ENCODE measurements at regions not wholly inside any gene's neighbourhood (a gene's known extent, or its start where the extent isn't known, plus 50 kb on each side); places are given as distances from the start of the nearest gene placed in this dataset.

DNA sequence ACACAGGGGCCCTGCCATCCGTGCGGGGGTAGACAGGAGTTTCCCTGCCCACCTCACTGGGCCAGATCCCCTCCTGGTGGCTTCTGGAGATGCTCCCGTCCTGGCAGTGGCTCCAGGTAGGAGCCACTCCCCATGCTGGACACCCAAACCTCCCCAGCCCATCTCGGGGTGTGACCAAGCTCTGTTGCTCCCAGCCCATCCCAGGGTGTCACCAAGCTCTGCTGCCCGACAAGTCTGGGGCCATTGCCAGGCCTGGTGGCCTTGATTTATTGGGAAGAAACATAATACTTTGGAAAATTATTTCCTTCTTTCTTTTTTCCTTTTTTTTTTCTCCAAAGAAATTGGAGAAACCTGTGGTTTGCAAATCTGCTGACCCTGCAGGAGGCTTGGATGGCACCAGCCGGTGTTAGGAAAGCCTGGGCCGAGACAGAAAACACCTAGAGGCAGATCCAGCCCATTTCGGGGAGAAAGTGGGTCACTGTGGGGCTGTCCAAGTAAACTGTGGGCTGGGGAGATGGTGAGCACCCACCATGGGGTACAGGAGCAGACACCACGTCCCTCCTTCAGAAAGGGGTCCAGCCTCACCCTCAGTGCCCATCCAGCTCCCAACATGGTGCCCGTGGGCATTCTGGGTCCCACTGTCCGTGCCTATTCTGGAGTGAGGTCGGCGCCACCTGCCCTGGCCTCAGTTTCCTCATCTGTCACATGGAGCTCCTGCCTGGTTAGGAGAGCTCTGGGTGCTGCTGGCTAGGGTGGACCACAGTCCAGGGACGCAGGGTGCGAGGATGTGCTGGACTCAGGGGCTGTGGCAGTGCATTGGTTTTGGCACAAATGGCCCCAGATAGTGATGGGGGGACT lies 59.4 kb upstream of the ADRA2C start:
- no peaks in the 10 kb centered on the region for H3K36me3 ChIP-seq
- no peaks in the 10 kb centered on the region for H3K9me3 ChIP-seq
- no peak overlapping the region for H3K4me3 ChIP-seq
- no peak for DNase-seq
- H3K27me3 ChIP-seq: no peaks in the 10 kb centered on the region

DNA sequence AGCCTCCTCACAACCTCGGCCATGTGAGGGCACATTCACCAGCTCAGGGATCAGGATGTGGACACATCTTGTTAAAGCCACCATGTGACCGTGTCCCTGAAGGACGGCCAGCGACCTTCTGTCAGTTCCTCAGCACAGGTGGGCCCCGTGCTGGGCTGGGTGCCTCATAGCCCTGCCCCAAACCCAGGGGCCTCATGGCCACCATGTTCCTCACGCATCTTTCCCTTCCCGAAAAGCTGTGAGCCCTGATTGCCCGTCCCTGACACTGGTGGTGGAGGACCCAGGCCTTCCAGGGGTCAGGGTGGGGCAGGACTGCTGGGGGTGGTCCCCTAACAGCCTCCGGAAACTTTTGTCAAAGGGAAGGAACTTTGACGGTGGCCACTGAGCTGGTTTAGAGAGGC lies 60.1 kb upstream of the ADRA2C start:
- Histone ChIP-seq H3K4me3 (no peak overlapping the region), H3K36me3 (no peaks in the 10 kb centered on the region), H3K27me3 (no peaks in the 10 kb centered on the region), H3K9me3 (no peaks in the 10 kb centered on the region)
- no peak for DNase-seq

DNA sequence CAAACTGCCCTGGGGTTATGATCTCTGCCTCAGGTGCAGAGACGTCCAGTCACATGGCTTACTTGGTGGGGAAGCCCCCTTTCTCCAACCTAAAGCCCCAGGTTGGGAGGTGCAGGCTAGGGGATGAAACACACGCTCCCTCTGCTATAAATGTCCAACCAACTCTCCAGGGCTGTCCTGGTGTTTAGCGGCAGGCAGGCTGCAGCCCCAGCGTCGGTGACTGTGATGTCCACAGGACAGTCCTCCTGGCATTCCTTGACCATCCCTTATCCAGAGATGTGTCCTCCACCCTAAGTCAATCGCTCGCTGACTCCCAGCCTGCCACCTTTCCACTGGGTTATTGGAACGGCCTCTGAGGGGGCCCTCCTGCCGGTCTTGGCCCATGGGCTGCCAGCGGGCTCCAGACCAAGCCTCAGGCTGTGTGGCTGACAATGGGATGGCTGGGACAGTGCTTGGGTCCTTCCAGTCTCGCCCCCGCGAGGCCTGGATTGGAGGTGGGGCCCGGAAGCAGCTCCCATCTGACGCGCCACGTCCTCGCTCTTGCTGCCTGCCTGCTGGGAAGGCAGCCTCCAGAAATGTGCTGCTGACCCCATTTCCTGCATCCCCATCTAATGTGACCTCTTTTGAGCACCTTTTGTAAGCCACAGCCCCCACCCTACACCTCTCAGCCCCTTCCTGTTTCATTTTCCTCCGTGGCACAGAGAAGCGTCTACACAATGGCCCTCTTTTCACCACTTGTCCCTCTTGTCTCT lies 60.8 kb upstream of the ADRA2C start:
- no peaks in the 10 kb centered on the region for H3K27me3 ChIP-seq
- no peak overlapping the region for H3K4me3 ChIP-seq
- no peaks in the 10 kb centered on the region for H3K9me3 ChIP-seq
- no peak for DNase-seq
- no peaks in the 10 kb centered on the region for H3K36me3 ChIP-seq

DNA sequence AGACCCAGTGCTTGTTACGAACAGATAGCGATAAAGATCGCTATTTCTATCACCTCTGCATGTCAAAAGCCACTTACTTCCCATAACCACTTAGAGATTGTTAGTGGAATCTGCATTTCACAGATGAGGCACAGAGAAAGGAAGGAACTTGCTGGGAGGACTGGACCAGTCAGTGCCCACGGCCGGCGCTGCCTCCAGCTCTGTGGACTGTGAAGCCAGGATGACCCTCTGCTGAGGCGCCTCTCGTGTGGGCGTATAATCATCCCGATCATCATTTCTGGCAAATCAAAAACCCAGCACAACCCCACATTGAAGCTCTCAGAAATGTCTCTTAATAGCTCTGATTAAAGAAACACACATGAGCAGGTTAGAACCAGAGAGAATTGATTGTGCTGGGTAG lies 61.5 kb upstream of the ADRA2C start:
- DNase-seq: no peak
- Histone ChIP-seq H3K9me3 (no peaks in the 10 kb centered on the region), H3K4me3 (no peak overlapping the region), H3K36me3 (no peaks in the 10 kb centered on the region), H3K27me3 (no peaks in the 10 kb centered on the region)

DNA sequence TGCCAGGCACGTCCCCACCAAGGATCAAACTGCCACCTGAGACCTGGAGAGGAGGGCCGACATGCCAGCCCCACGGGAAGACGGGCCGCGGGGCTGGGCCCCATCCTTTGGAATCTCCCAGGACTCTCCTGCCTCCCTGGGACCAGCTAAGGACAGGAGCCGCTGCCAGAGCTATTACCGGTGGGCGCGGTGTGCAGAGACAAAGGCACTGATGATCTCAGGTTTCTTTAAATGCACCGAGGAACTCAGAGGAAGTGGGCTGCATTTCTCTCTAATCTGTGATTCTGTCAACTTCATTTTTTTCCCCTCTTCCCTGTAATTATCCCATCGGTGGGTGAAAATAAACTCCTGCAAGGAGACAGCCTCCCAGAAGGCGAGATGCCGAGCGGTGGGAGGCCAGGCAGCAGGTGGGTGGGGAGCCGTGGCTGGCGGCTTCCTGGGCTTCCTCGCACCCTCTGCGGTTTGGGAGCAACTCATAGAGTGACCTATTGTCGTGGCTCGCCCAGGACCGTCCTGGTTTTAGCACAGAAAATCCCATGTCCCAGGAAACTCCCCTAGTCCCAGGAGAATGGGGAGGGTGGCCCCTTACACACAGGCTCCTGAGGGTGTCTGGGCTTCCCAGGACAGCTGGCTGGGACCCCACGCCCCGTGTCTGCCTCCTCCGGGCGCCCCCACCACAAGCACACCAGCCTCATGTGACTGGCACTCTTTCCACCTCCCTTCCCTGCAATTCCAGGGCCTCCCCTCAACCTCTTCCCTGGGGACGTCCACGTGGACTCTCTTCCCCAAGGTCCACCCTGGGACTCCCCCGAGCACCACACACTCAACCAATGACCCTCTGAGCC lies 62.3 kb upstream of the ADRA2C start:
- H3K9me3 ChIP-seq: no peaks in the 10 kb centered on the region
- no peaks in the 10 kb centered on the region for H3K36me3 ChIP-seq
- H3K4me3 ChIP-seq: no peak overlapping the region
- no peak for DNase-seq
- H3K27me3 ChIP-seq: no peaks in the 10 kb centered on the region

DNA sequence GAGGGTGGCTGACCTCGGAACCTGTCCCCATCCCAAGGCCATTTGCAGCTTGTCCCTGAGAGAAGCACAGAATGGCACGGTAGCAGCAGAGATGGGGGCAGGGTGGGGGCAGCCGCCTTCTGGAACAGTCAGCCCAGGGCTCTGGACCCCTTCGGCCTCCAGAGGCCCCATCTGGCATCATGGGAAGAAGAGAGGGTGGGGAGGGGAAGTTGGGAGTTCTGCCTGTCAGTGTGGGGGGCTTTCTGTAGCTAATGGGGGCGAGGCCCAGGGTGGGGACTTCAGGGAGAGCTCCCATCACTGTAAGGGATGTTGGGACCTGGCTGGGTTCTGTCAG lies 62.9 kb upstream of the ADRA2C start:
- Histone ChIP-seq H3K27me3 (no peaks in the 10 kb centered on the region), H3K9me3 (no peaks in the 10 kb centered on the region), H3K36me3 (no peaks in the 10 kb centered on the region), H3K4me3 (no peak overlapping the region)
- no peak for DNase-seq

DNA sequence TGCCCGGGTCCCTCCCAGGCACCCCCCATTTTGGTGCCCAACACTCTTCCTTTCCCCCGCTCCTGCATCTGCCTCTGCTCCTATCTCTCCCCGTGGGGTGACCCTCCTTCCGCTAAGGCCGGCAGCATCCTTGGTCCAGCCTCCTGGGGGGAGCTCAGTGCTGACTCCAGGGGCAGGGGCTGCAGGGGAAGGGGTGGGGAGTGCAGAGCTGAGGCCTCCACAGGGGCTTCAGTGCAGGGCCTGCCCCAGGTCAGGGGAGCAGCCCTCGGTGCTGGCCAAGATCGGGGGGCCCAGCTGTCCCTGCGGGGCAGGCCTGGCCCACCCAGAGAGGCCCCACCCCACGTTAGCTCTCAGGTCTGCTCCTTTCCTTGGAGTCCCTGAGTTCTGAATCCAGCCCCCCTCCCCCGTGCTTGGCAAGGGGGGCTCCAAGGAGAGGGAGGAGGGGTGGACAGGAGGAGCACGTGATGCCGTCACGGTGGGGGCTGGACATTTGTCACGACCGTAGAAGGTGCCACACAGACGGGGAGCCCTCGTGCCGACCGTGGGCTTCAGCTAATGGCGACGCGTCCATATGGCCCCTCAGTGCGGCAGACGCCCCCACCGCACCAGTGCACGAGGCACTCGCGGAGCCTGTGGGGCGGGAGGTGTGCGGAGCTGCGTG lies 63.5 kb upstream of the ADRA2C start:
- Histone ChIP-seq H3K27me3 (no peaks in the 10 kb centered on the region), H3K36me3 (no peaks in the 10 kb centered on the region), H3K4me3 (no peak overlapping the region), H3K9me3 (no peaks in the 10 kb centered on the region)
- DNase-seq: no peak

DNA sequence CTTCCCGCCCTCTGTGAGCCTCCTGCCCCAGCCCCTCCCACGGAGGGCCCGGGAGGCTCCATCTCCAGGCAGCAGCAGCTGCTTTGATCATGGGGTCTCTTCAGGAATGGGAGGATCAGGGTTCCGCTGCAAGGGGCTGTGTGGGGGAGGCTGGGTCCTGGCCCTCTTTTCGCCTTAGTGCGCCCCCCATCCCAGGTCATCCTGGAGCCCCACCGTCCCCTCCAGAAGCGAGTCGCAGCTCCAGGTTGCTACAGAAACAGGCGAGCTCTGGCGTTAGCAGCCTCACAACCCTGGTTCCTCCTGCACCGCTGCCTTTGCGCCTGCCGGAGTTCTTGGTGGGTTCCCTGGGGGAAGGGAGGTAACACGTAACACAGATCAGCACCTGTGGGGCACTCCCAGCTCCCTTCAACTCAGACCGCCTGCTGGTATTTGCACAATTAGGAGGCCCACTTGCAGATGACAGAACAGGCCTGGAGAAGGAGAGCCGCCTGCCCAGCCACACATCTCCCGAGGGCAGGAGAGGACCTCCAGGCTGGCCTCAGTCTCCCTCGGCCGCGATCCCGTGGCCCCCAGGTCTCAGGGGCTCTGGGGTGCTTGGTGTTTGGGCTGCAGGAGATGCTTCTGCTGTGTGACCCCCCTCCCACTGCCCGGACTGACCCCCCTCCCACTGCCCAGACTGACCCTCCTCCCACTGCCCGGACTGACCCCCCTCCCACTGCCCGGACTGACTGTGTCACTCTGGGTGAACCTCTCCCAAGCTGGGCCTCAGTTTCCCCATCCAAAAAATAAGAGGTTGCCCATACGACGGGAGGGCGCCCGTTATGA lies 64.2 kb upstream of the ADRA2C start:
- Histone ChIP-seq H3K36me3 (no peaks in the 10 kb centered on the region), H3K27me3 (no peaks in the 10 kb centered on the region), H3K4me3 (no peak overlapping the region), H3K9me3 (no peaks in the 10 kb centered on the region)
- no peak for DNase-seq

DNA sequence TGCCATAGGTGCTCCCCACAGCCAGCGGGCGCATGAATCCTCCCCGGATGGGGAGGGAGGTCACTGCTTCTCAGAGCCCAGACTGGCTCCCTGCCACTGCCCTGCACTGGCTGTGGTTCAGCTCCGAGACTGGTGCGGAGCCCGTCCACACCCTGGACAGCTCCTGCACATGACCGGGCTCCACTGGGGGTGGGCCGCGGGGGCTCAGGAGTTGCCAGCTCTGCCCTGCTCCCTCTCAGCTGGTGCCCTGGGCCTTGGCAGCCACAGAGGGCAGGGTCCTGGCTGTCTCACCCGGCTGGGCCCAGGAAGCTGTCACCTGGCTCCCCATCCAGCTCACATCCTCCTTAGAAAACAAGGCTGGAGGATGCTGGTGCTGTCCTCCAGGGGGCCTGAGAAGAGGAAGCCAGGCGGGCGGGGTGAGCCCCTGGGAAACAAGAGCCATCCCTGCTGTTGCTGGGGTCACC lies 64.9 kb upstream of the ADRA2C start:
- Histone ChIP-seq H3K27me3 (no peaks in the 10 kb centered on the region), H3K36me3 (no peaks in the 10 kb centered on the region), H3K9me3 (no peaks in the 10 kb centered on the region), H3K4me3 (no peak overlapping the region)
- no peak for DNase-seq

DNA sequence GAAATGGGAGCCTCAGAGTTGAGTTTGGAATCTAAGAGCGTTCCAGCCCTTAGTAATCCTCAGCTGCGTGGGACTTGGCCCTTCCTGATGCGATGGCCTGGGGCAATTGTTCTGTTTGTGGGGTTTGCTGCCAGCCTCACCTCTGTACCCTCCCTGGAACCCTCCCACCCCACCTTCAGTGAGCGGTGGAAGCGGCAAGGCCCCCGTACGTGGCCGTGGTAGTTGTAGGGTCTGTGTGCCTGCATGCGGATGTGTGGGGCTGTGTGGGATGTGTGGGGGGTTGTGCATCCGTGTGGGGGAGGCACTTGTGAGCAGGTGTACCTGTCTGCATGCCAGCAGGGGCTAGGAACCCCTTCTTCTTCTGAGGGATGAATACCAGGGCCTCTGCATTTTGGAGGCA lies 65.4 kb upstream of the ADRA2C start:
- H3K27me3 ChIP-seq: no peaks in the 10 kb centered on the region
- no peaks in the 10 kb centered on the region for H3K36me3 ChIP-seq
- DNase-seq: no peak
- H3K9me3 ChIP-seq: no peaks in the 10 kb centered on the region
- H3K4me3 ChIP-seq: no peak overlapping the region

DNA sequence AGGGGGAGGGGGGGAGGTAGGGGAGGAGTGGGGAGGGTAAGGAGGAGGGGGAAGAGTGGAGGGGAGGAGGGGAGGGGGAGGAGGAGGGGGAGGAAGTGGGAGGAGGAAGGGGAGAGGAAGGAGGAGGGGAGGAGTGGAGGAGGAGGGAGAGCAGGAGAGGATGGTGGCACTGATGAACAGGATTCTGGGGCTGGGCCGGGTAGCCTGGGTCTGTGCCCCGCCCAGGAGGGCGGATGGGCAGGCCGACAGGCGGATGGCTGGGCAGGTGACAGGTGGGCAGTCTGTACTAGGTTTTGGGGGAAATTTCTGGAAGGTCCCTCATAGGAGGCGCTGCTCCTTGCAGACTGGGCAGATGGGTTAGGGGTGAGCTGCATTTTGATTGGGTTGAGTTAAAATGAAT lies 66.0 kb upstream of the ADRA2C start:
- no peak for DNase-seq

DNA sequence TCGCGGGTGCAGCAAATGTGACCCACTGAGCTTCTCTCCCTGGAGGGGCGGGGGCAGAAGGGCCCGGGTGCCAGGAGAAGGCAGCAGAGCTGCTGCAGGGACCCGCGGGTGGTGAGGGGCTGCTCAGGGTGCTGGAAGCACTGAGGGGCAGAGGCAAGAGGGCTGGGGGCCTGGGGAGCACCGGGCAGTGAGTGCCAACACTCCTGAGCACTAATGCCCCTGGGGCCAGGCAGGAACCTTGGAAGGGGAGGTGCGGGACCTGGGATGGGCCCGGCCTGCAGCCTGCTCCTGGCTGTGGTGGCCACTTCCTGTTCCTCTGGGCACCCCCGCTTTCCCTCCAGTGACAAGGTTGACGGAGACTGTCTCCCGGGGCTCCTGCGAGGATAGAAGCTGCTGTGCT lies 66.5 kb upstream of the ADRA2C start:
- DNase-seq: no peak
- H3K36me3 ChIP-seq: no peaks in the 10 kb centered on the region

More for the DNA sequence above, 66.0 kb upstream of the ADRA2C start:
- Histone ChIP-seq H3K36me3 (no peaks in the 10 kb centered on the region), H3K27me3 (no peaks in the 10 kb centered on the region), H3K9me3 (peaks cover 2% of the 10 kb centered on the region; the same call in 1 of the 2 replicates), H3K4me3 (no peak overlapping the region)

DNA sequence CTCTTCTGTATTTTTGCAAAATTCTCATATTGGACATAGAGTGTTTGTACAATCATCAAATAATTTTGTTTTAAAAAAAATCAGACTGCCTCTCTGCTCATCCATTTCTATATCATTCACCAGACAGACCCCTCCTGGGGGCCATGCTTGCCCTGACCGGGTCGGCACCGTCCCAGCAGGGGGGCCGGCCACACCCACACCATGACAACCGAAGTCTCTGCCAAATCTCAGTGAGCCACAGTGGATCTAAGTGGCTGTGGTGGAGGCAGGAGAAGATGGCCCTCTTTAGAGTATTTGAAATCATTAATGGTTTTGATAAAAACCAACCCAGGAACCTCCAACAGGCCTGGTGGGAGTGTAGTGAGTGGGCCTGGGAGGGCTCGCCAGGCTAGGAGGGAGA lies 66.9 kb upstream of the ADRA2C start:
- no peak for DNase-seq
- Histone ChIP-seq H3K36me3 (no peaks in the 10 kb centered on the region), H3K4me3 (no peak overlapping the region), H3K9me3 (peaks cover 4% of the 10 kb centered on the region; the same call in 1 of the 2 replicates), H3K27me3 (no peaks in the 10 kb centered on the region)

More for the DNA sequence above, 66.5 kb upstream of the ADRA2C start:
- no peaks in the 10 kb centered on the region for H3K27me3 ChIP-seq
- no peak overlapping the region for H3K4me3 ChIP-seq
- H3K9me3 ChIP-seq: peaks cover 2% of the 10 kb centered on the region; the same call in 1 of the 2 replicates

DNA sequence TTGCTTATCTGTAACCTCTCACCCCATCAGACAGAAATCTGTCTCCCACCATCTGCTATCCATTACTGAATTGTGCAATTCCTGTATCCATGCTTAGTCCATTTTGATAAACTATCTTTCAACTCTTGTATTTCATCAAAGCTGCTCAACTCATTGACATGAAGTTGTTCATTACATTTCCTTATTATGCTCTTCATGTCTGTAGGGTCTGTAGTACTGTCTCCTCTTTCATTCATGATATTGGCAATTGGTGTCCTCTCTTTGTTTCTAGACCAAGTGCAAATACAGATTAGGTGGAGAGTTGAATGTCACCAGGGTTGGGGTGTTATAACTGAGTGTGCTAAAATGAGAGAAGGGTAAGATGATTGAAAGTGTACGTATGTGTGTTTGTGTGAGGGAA lies 69.2 kb upstream of the ADRA2C start:
- Histone ChIP-seq H3K4me3 (no peak overlapping the region), H3K9me3 (peaks cover 6% of the 10 kb centered on the region; the same call in 1 of the 2 replicates), H3K27me3 (no peaks in the 10 kb centered on the region), H3K36me3 (no peaks in the 10 kb centered on the region)
- DNase-seq: no peak

DNA sequence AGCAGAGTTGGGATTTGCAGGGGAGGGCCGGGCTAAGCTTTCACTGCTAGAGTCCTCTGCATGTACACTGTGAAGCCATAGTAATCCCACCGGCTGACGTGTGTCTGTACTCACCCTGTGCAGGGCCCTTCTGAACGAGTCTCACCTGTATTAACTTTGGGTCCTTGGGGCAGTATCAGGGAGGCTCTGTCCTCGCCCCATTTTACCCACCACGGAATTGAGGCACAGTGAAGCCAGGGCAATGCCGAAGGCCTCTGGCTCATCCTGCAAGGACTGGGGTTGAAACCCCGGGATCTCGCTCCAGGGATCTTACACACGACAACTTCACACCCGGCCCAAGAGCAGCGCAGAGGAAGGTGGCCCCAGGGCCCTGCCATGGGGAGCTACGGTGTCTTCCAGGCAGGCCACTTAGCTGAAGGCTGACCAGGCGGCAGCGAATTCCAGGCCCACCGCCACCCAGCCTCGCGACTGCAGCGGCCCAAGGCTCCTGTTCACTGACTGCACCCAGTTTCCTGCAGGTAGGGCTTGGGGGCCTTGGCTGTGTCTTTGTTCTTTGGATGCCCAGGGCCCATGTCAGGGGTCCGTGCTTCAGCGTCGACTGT lies 75.5 kb upstream of the ADRA2C start:
- Histone ChIP-seq H3K9me3 (peaks cover 6% of the 10 kb centered on the region; the same call in 1 of the 2 replicates), H3K4me3 (no peak overlapping the region), H3K36me3 (no peaks in the 10 kb centered on the region), H3K27me3 (no peaks in the 10 kb centered on the region)
- no peak for DNase-seq
